ENCODE measurements at regions not wholly inside any gene's neighbourhood (a gene's known extent, or its start where the extent isn't known, plus 50 kb on each side); places are given as distances from the start of the nearest gene placed in this dataset.

DNA sequence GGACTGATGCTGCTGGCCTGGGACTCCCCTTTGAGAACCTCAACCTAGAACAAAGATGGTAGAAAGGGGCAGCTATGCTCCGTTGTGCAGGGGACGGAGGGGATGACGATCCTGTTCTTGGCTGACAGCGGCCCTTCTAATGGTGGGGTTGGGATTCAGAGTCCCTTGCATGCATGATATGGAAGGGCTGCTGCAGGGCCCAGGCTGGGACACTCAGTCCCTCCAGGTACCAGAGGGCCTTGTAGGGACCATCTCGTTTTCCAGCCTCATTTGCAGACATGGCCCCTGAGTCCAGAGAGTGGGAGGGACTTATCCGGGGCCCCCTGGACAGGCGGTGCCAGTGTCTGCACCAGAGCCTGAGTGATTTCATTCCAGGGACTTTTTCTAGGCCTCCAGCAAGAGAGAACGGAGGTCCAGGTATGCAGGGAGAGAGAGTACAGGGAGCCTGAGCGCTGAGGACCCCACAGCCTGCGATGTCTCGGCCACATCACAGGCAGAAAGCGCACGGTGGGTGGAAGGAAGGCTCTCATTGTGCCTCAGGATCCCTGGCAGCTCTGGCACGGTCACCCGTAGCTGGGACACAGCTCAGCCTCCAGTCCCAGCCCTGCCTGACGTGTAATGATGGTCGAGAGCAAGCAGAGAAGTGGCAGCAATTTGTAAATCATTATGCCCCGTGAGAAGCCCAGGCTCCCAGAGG lies 860.8 kb downstream of the TBC1D22A start:
- peaks cover 19% of the 10 kb centered on the region for H3K9me3 Mint-ChIP-seq
- DNase-seq (ENCODE audit: low spot score), result no peak

DNA sequence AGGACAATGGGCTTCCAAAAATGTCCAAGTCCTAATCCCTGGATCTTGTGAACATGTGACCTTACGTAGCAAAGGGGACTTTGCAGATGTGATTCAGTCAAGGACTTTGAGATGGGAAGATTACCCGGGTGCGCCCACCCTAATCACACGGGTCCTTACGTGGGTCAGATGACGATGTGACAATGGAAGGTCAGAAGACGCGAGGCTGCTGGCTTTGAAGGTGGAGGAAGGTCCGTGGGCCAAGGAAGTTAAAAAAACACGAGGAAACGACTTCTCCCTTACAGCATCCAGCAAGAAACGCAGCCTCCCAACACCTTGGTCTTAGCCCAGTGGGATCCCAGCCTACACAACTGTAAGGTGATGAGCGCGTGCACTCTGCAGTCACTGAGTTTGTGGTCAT lies 860.1 kb downstream of the TBC1D22A start:
- no peaks in the 10 kb centered on the region for H3K27me3 ChIP-seq (ENCODE audit: insufficient read depth)
- DNase-seq (ENCODE audit: low spot score) (no peak), ATAC-seq (no peak)
- no peaks in the 10 kb centered on the region for H4K20me1 ChIP-seq (replicated peaks; ENCODE audit: insufficient read depth)
- Mint-ChIP-seq H3K36me3 (ENCODE audit: low read depth) (no peaks in the 10 kb centered on the region; the same call in 2 of the 3 replicates), H3K27me3 (ENCODE audit: insufficient read depth, low read depth, poor library complexity) (peaks cover 7% of the 10 kb centered on the region), H3K4me1 (no peaks in the 10 kb centered on the region), H3K9me3 (peaks cover 20% of the 10 kb centered on the region), H3K4me3 (no peak overlapping the region), H3K27ac (no peak overlapping the region)
- H2AFZ ChIP-seq, result no peak overlapping the region
- no peak overlapping the region for H3K4me2 ChIP-seq
- H3F3A ChIP-seq (replicated peaks; ENCODE audit: low read depth), result no peaks in the 10 kb centered on the region
- H3K4me3 ChIP-seq, result no peak overlapping the region
- H3K9me2 ChIP-seq (ENCODE audit: insufficient read depth), result no peaks in the 10 kb centered on the region
- no peak overlapping the region for H3K27ac ChIP-seq (ENCODE audit: low read depth)
- no peaks in the 10 kb centered on the region for H3K36me3 ChIP-seq (ENCODE audit: insufficient read depth)
- H3K4me1 ChIP-seq (ENCODE audit: insufficient read depth), result no peaks in the 10 kb centered on the region
- H3K79me2 ChIP-seq (replicated peaks; ENCODE audit: insufficient read depth), result no peaks in the 10 kb centered on the region
- TF ChIP-seq EZH2phosphoT487 (IDR thresholded peaks at IDR 0.05; ENCODE audit: unreplicated experiment) (no peak), ZNF331 (CRISPR knock-in tag; IDR thresholded peaks at IDR 0.05; ENCODE audit: low read depth) (no peak), POLR2AphosphoS5 (IDR thresholded peaks at IDR 0.05; ENCODE audit: low read depth) (no peak), CREB1 (CRISPR knock-in tag; IDR thresholded peaks at IDR 0.05; ENCODE audit: low read depth) (no peak), NANOG (IDR thresholded peaks at IDR 0.05; ENCODE audit: borderline replicate concordance) (no peak)
- TF ChIP-seq, protein P1, sequence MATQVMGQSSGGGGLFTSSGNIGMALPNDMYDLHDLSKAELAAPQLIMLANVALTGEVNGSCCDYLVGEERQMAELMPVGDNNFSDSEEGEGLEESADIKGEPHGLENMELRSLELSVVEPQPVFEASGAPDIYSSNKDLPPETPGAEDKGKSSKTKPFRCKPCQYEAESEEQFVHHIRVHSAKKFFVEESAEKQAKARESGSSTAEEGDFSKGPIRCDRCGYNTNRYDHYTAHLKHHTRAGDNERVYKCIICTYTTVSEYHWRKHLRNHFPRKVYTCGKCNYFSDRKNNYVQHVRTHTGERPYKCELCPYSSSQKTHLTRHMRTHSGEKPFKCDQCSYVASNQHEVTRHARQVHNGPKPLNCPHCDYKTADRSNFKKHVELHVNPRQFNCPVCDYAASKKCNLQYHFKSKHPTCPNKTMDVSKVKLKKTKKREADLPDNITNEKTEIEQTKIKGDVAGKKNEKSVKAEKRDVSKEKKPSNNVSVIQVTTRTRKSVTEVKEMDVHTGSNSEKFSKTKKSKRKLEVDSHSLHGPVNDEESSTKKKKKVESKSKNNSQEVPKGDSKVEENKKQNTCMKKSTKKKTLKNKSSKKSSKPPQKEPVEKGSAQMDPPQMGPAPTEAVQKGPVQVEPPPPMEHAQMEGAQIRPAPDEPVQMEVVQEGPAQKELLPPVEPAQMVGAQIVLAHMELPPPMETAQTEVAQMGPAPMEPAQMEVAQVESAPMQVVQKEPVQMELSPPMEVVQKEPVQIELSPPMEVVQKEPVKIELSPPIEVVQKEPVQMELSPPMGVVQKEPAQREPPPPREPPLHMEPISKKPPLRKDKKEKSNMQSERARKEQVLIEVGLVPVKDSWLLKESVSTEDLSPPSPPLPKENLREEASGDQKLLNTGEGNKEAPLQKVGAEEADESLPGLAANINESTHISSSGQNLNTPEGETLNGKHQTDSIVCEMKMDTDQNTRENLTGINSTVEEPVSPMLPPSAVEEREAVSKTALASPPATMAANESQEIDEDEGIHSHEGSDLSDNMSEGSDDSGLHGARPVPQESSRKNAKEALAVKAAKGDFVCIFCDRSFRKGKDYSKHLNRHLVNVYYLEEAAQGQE (IDR thresholded peaks at IDR 0.05; ENCODE audit: unreplicated experiment), result no peak

More for the DNA sequence above, 860.8 kb downstream of the TBC1D22A start:
- no peak overlapping the region for H3K4me3 Mint-ChIP-seq
- Histone ChIP-seq H3K27me3 (ENCODE audit: insufficient read depth) (no peaks in the 10 kb centered on the region), H3K4me3 (no peak overlapping the region), H3K27ac (ENCODE audit: low read depth) (no peak overlapping the region), H3F3A (replicated peaks; ENCODE audit: low read depth) (no peaks in the 10 kb centered on the region), H4K20me1 (replicated peaks; ENCODE audit: insufficient read depth) (no peaks in the 10 kb centered on the region), H3K4me1 (ENCODE audit: insufficient read depth) (no peaks in the 10 kb centered on the region), H3K79me2 (replicated peaks; ENCODE audit: insufficient read depth) (no peaks in the 10 kb centered on the region), H3K9me2 (ENCODE audit: insufficient read depth) (no peaks in the 10 kb centered on the region), H2AFZ (no peak overlapping the region), H3K4me2 (no peak overlapping the region), H3K36me3 (ENCODE audit: insufficient read depth) (no peaks in the 10 kb centered on the region)
- H3K27ac Mint-ChIP-seq, result no peak overlapping the region
- no peak for TF ChIP-seq EZH2phosphoT487 (IDR thresholded peaks at IDR 0.05; ENCODE audit: unreplicated experiment)
- TF ChIP-seq STAT1 (IDR thresholded peaks at IDR 0.05; ENCODE audit: unreplicated experiment), result no peak
- no peak for TF ChIP-seq POLR2AphosphoS5 (IDR thresholded peaks at IDR 0.05; ENCODE audit: low read depth)
- TF ChIP-seq, protein P2, sequence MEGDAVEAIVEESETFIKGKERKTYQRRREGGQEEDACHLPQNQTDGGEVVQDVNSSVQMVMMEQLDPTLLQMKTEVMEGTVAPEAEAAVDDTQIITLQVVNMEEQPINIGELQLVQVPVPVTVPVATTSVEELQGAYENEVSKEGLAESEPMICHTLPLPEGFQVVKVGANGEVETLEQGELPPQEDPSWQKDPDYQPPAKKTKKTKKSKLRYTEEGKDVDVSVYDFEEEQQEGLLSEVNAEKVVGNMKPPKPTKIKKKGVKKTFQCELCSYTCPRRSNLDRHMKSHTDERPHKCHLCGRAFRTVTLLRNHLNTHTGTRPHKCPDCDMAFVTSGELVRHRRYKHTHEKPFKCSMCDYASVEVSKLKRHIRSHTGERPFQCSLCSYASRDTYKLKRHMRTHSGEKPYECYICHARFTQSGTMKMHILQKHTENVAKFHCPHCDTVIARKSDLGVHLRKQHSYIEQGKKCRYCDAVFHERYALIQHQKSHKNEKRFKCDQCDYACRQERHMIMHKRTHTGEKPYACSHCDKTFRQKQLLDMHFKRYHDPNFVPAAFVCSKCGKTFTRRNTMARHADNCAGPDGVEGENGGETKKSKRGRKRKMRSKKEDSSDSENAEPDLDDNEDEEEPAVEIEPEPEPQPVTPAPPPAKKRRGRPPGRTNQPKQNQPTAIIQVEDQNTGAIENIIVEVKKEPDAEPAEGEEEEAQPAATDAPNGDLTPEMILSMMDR (conservative IDR thresholded peaks at IDR 0.05; ENCODE audit: low read depth in 2 of 2), result no peak
- TF ChIP-seq CREB1 (CRISPR knock-in tag; IDR thresholded peaks at IDR 0.05; ENCODE audit: low read depth), result no peak
- TF ChIP-seq, protein P3, sequence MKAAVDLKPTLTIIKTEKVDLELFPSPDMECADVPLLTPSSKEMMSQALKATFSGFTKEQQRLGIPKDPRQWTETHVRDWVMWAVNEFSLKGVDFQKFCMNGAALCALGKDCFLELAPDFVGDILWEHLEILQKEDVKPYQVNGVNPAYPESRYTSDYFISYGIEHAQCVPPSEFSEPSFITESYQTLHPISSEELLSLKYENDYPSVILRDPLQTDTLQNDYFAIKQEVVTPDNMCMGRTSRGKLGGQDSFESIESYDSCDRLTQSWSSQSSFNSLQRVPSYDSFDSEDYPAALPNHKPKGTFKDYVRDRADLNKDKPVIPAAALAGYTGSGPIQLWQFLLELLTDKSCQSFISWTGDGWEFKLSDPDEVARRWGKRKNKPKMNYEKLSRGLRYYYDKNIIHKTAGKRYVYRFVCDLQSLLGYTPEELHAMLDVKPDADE (IDR thresholded peaks at IDR 0.05), result no peak
- no peak for TF ChIP-seq JUNB (IDR thresholded peaks at IDR 0.05; ENCODE audit: unreplicated experiment)
- no peaks in the 10 kb centered on the region for H3K4me1 Mint-ChIP-seq
- H3K27me3 Mint-ChIP-seq (ENCODE audit: insufficient read depth, low read depth, poor library complexity), result peaks cover 7% of the 10 kb centered on the region
- no peaks in the 10 kb centered on the region; the same call in 2 of the 3 replicates for H3K36me3 Mint-ChIP-seq (ENCODE audit: low read depth)
- no peak for ATAC-seq

All from GM23338 (cell line).